HG02678 (cell line): ENCODE measurements at regions not wholly inside any gene's neighbourhood (a gene's known extent, or its start where the extent isn't known, plus 50 kb on each side); places are given as distances from the start of the nearest gene placed in this dataset.

Experiments used
- ATAC-seq: cut with Tn5 transposase; IDR thresholded peaks from one replicate; pipeline ENCODE4 v1.9.1; 2021; ENCODE audit warnings: mild to moderate bottlenecking, moderate library complexity; ENCODE audit not compliant: unreplicated experiment

GRCh38 chr7:10085231-10085630 is 888.4 kb upstream of the PHF14 start:
- ATAC-seq = no peak

GRCh38 chr7:10100572-10100971 is 873.1 kb upstream of the PHF14 start:
- no peak for ATAC-seq

- ATAC-seq = no peak
These were observed 872.3 kb upstream of the PHF14 start for GRCh38 chr7:10101351-10101750.

DNA sequence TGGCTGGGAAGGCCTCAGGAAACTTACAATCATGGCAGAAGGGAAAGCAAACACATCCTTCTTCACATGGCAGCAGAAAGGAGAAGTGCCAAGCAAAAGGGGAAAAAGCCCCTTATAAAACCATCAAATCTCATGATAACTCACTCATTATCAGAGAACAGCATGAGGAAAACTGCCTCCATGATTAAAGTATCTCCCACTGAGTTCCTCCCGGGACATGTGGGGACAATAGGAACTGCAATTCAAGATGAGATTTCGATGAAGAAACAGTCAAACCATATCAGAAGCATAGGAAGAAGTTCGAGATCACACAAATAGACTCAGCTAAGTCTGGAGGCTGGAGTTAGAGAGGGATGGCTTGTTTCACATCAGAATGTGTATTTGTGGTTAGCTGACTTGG is 869.4 kb upstream of the PHF14 start:
- no peak for ATAC-seq

DNA sequence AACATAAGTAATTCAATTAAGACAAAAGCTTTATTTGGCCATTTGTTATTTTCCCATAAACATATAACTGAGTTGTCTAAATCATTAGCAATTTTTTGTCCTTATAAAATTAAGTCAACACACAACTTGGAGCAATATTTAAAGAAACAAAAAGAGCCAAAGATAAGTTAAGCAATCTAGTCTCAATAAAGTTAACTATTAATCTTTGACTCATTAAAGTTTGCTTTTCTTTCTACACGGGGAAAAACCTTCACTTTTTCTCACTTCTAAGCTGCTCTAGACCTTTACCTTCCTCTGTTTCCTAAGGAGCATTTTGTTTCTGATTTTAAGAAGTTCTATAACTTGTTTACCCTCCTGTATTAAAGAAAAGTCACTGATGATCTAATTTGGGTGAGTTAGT is 867.1 kb upstream of the PHF14 start:
- no peak for ATAC-seq

GRCh38 chr7:10116511-10116910 is 857.2 kb upstream of the PHF14 start:
- ATAC-seq = no peak

GRCh38 chr7:10117815-10118214 is 855.9 kb upstream of the PHF14 start:
- ATAC-seq = no peak

DNA sequence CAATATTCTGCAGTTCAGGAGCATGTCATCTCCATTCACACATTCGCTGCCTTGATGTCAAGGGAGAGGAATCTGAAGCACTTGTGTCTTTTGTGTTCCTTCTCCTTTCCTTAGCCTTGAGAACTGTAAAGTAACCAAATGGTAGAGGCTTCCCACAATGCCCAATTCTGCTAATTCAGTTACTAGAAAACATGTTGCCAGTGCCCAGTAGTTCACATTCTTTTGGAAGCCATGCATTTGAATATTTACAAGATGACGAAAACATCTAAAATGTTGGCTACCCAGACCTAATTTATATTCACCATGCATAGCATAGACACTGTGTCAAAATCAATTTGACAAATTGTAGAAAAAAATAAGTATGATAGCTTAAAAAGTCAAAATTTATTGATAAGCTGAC is 852.7 kb upstream of the PHF14 start:
- ATAC-seq = no peak

- ATAC-seq = no peak
These were observed 852.0 kb upstream of the PHF14 start for GRCh38 chr7:10121631-10122030.

GRCh38 chr7:10122551-10123100 is 851.0 kb upstream of the PHF14 start:
- ATAC-seq = no peak

DNA sequence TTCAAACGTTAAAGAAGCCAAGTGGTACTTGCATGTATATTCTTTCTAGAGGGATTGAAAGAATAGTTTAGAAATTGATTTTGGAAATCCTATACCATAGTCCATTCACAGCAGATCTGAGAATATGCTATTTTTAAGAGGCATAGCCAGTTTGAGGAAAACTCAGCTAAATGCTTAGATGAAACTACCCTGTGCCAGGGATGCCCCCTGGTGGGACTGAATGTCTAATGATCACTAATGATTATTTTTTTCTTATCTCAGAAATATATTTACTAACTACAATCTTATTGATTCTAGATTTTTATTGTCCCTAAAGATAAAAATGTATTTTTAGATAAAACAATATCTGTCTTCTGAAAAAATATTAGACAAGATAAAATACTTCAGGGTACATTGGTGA is 844.9 kb upstream of the PHF14 start:
- no peak for ATAC-seq

- no peak for ATAC-seq
These were observed 835.4 kb upstream of the PHF14 start for GRCh38 chr7:10138087-10138854.

- ATAC-seq = no peak
These were observed 827.4 kb upstream of the PHF14 start for GRCh38 chr7:10146271-10146670.

- ATAC-seq = no peak
These were observed 816.7 kb upstream of the PHF14 start for GRCh38 chr7:10156972-10157371.

- ATAC-seq = no peak
These were observed 791.7 kb upstream of the PHF14 start for GRCh38 chr7:10181996-10182395.

GRCh38 chr7:10192074-10192473 is 781.6 kb upstream of the PHF14 start:
- ATAC-seq = no peak

DNA sequence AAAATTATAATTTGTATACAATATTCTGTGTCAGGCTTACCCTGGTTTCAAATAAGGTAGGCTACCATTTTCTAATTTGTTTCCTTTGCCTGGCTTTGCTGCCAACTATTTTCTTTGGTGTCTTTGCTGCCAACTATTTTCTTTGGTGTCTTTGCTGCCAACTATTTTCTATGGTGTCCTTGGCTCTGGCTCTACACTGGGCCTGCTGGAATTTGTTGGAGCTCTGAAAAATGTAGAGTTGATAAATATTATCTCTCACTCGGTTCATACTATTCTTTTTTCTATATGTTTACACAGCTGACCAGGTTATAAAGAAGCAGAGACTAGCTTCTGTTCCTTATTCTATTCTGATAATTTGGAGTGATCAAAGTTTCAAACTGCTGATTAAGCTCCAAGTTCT is 768.0 kb upstream of the PHF14 start:
- ATAC-seq = no peak

DNA sequence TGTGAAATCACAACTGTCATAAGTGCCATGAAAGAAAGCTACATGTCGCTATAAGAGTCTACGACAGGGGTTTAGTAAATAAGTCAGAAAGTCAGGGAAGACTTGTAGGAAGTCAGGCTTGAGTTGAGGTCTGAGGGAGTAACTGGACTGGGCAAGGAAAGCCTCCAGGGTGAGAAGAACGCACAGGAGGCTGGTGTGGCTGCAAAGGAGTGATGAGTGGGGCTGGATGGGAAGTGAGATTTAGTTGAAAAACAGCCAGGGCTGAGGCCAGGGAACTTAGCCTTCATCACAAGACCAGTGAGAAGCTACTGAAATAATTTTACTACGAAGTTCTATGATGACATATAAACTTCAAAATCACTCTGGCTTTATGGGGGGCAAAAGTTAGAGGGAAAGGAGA is 763.7 kb upstream of the PHF14 start:
- no peak for ATAC-seq

- ATAC-seq = no peak
These were observed 762.7 kb upstream of the PHF14 start for GRCh38 chr7:10211016-10211415.

DNA sequence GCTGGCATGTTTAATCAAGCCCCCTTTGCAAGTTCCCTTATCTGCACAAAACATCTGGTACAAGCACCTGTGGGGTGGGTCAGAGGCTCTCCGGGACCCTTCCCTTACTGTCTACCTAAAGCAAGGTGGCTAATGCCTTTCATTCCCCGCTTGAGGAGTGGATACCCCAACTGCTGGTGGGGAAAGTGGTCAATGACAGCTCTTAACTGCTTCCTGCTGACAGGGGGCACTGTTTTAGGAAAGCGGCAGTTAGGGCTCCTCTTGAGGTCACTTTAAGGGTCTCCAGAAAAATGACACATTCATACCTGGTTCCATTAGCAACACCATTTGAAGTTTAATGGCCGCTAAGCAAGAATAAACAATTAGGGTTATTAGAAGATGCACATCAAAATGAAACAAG is 761.8 kb upstream of the PHF14 start:
- ATAC-seq = no peak

DNA sequence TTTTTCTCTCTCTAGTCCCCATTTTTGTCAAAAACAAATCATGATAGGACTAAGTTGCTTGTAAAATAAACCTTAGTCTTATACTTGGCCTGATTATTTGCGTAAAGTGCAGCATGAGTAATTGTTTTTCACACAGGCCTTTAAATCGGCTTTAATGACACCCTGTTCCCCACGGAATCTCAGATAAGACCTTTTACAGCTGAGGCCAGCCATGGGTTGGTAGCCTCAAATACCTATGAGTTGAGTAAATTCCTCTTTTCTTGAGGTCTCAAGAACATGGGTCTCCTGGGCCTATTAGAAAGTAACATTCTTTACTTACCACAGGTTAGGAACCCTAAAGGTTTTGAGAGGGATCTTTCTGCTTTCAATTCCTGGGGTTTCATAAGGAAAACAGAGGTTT is 761.0 kb upstream of the PHF14 start:
- ATAC-seq = no peak

- ATAC-seq = no peak
These were observed 757.2 kb upstream of the PHF14 start for GRCh38 chr7:10216462-10216861.

DNA sequence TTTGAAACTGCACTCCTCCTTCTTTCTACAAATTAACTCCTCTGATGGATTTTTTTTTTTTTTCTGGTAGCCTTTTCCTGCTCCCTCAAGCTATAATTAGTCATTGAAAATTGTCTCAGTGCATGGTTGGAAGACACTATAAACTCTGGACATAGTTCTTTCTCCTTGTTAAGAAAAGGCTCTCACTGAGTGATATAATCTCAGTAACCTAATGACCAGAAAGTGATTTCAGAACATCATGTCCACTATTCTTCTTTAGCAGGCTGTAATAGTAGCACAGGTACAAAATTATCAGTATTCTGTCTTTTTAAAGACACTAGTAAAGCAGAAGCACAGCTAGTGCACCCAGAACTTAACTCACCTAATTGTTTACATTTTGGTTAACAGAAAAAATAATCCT is 752.6 kb upstream of the PHF14 start:
- no peak for ATAC-seq
